Mesendoderm (in vitro differentiated cells): ENCODE measurements at regions not wholly inside any gene's neighbourhood (a gene's known extent, or its start where the extent isn't known, plus 50 kb on each side); places are given as distances from the start of the nearest gene placed in this dataset.

Experiments used
- DNase-seq: peaks from one replicate; pipeline ENCODE4 v3.0.0; 2013
- H2AK5ac ChIP-seq: 2 replicates; pipeline ENCODE4 v1.6.1; 2013; ENCODE audit warnings: low read length, inconsistent platforms
- H2BK120ac ChIP-seq: 2 replicates; pipeline ENCODE4 v1.6.1; 2013; ENCODE audit warnings: low read depth, mild to moderate bottlenecking, low read length, moderate library complexity, mixed read lengths
- H2BK15ac ChIP-seq: replicated peaks from 2 replicates; pipeline ENCODE4 v1.6.1; 2013; ENCODE audit warnings: low read depth, mild to moderate bottlenecking, moderate library complexity
- H2BK5ac ChIP-seq: 2 replicates; pipeline ENCODE4 v1.6.1; 2013; ENCODE audit warnings: low read length, inconsistent platforms
- H3K18ac ChIP-seq: 2 replicates; pipeline ENCODE4 v1.6.1; 2013; ENCODE audit warnings: mild to moderate bottlenecking, low read length, mixed read lengths
- H3K23ac ChIP-seq: one replicate; pipeline ENCODE4 v1.6.1; 2013; ENCODE audit warnings: low read length
- H3K27ac ChIP-seq: 2 replicates; pipeline ENCODE4 v1.5.1; 2013; ENCODE audit warnings: low read depth, mild to moderate bottlenecking, inconsistent platforms, low read length, moderate library complexity
- H3K27me3 ChIP-seq: 2 replicates; pipeline ENCODE4 v1.6.1; 2013; ENCODE audit warnings: low read length, control low read depth, mild to moderate bottlenecking, inconsistent platforms; ENCODE audit not compliant: insufficient read depth, poor library complexity
- H3K36me3 ChIP-seq: 2 replicates; pipeline ENCODE4 v1.6.1; 2013; ENCODE audit warnings: low read length, inconsistent platforms; ENCODE audit not compliant: control insufficient read depth, insufficient read depth
- H3K4ac ChIP-seq: one replicate; pipeline ENCODE4 v1.6.1; 2013; ENCODE audit warnings: low read depth, mild to moderate bottlenecking, low read length, moderate library complexity
- H3K4me1 ChIP-seq: 2 replicates; pipeline ENCODE4 v1.6.1; 2013; ENCODE audit warnings: low read depth, low read length, inconsistent platforms; ENCODE audit not compliant: control insufficient read depth
- H3K4me2 ChIP-seq: 2 replicates; pipeline ENCODE4 v1.6.1; 2013; ENCODE audit warnings: low read length
- H3K4me3 ChIP-seq: 2 replicates; pipeline ENCODE4 v1.5.1; 2013; ENCODE audit warnings: mild to moderate bottlenecking, low read length
- H3K56ac ChIP-seq: one replicate; pipeline ENCODE4 v1.6.1; 2013; ENCODE audit warnings: low read length
- H3K79me1 ChIP-seq: 2 replicates; pipeline ENCODE4 v1.6.1; 2013; ENCODE audit warnings: low read length, inconsistent platforms
- H3K79me2 ChIP-seq: 2 replicates; pipeline ENCODE4 v1.6.1; 2013; ENCODE audit warnings: mild to moderate bottlenecking, low read length; ENCODE audit not compliant: control insufficient read depth, insufficient read depth
- H3K9ac ChIP-seq: 2 replicates; pipeline ENCODE4 v1.6.1; 2013; ENCODE audit warnings: low read length, inconsistent platforms
- H4K5ac ChIP-seq: one replicate; pipeline ENCODE4 v1.6.1; 2013; ENCODE audit warnings: low read length
- H4K8ac ChIP-seq: one replicate; pipeline ENCODE4 v1.6.1; 2013; ENCODE audit warnings: low read depth, mild to moderate bottlenecking, control low read depth, low read length, moderate library complexity
- WGBS: extraction: QIAGEN DNeasy Blood & Tissue Kit; methylation state at CpG from one replicate; pipeline ENCODE4 v1.1.7; 2013; ENCODE audit warnings: low lambda C conversion rate, missing lambda C conversion rate; ENCODE audit not compliant: insufficient coverage; ENCODE audit errors: extremely low coverage; 5-methylcytosine and 5-hydroxymethylcytosine counted together

DNA sequence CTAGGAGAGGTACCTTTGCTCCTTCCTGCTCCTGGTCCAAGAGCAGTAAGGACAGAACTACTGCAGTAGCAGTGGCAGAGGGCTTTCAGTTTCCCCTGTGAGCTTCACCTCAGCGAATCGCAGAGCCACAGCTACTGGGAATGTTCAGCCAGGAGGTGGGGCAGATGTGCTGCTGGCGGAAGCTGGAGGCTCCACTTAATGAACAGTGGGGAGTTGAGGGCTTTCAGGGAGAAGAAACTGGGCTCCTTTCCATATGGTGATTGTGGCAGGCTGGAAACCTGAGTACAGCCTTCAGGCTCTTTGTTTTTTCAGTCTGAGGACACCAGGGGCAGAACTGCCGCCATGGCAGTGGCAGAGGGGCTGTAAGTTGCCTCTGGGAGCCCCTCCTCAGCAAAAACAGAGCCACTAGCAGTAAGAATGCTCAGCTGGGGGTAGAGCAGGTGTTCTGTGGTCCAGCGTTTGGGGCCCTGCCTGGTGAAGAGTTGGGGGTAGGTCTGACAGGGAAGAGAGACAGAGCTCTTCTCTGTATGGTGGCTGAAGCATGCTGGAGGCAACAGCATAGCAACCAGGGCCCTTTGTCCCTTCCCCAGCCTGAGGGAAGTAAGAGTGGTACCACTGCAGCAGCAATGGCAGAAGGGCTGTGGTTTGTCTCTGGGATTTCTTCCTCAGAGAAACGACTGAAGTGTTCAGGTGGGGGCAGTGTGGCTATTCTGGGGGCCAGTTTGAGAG, 106.0 kb upstream of the GRXCR1 start:
- DNase-seq: peak; percentile 60
- no CpG with 5 or more reads among the region's 6 CpGs for WGBS

DNA sequence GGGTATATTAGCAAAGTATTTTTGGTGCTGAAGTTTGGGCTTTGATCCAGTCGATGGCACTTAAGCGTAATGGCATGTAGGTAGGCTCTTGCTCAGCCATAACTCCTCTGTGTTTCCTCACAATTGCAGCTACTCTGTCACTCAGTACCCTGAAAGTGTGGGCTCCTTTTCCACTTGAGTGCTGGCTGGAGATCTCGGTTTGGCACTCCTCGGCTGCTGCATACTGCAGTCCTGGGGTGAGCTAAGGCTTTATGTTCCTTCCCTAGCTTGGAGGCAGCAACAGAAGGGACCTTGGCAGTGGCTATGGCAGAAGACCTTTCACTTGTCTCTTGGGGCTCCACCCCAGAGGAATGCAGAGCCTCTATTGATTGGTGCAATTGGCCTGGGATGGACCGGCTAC, 106.7 kb upstream of the GRXCR1 start:
- H2BK15ac ChIP-seq: no peak overlapping the region
- no peak for DNase-seq
- H3K4ac ChIP-seq: no peak overlapping the region
- no peak overlapping the region for H3K56ac ChIP-seq
- no peaks in the 10 kb centered on the region for H3K4me1 ChIP-seq
- no peak overlapping the region for H3K27ac ChIP-seq
- no peak overlapping the region for H2BK120ac ChIP-seq
- H2BK5ac ChIP-seq: no peak overlapping the region
- no CpG with 5 or more reads among the region's 5 CpGs for WGBS
- H3K23ac ChIP-seq: no peak overlapping the region
- no peak overlapping the region for H3K4me3 ChIP-seq
- H3K36me3 ChIP-seq: no peaks in the 10 kb centered on the region
- no peak overlapping the region for H3K4me2 ChIP-seq
- no peaks in the 10 kb centered on the region for H3K79me1 ChIP-seq
- no peak overlapping the region for H2AK5ac ChIP-seq
- no peak overlapping the region for H3K9ac ChIP-seq
- H3K18ac ChIP-seq: no peak overlapping the region
- no peaks in the 10 kb centered on the region for H3K27me3 ChIP-seq
- no peak overlapping the region for H4K8ac ChIP-seq
- no peak overlapping the region for H4K5ac ChIP-seq
- H3K79me2 ChIP-seq: no peaks in the 10 kb centered on the region

More for the DNA sequence above, 106.0 kb upstream of the GRXCR1 start:
- H2BK15ac ChIP-seq: no peak overlapping the region
- no peak overlapping the region for H4K5ac ChIP-seq
- no peak overlapping the region for H2BK5ac ChIP-seq
- H3K36me3 ChIP-seq: no peaks in the 10 kb centered on the region
- no peaks in the 10 kb centered on the region for H3K79me2 ChIP-seq
- no peaks in the 10 kb centered on the region for H3K27me3 ChIP-seq
- no peaks in the 10 kb centered on the region for H3K79me1 ChIP-seq
- H3K27ac ChIP-seq: no peak overlapping the region
- no peak overlapping the region for H3K9ac ChIP-seq
- peak overlapping the region; percentile 45 for H3K23ac ChIP-seq
- no peak overlapping the region for H3K56ac ChIP-seq
- no peak overlapping the region for H3K18ac ChIP-seq
- no peak overlapping the region for H3K4ac ChIP-seq
- H3K4me1 ChIP-seq: no peaks in the 10 kb centered on the region
- no peak overlapping the region for H3K4me3 ChIP-seq
- H2BK120ac ChIP-seq: no peak overlapping the region
- no peak overlapping the region for H4K8ac ChIP-seq
- H2AK5ac ChIP-seq: no peak overlapping the region
- H3K4me2 ChIP-seq: no peak overlapping the region

DNA sequence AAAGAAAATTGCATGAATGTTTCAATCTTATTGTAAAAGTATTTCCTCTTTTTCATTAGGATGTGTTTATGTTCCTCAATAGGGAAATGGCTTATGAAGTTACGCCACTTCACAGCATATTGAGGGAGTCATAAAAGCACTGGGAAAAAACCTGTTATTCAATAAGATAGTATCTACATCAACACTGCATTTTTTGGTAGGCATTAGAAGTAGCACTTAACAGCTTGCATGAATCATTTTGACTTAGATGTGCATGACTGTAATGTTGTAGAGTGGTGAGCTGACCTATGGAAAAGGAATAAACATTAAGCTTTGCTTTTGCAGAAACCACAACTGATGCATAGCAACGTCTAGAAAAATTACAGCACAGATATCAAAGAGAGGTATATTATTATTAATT, 111.2 kb upstream of the GRXCR1 start:
- H3K4me3 ChIP-seq: no peak overlapping the region
- H3K4me2 ChIP-seq: no peak overlapping the region
- H3K27me3 ChIP-seq: no peaks in the 10 kb centered on the region
- no peaks in the 10 kb centered on the region for H3K79me2 ChIP-seq
- no peak overlapping the region for H3K9ac ChIP-seq
- no peak overlapping the region for H3K4ac ChIP-seq
- no peak overlapping the region for H2AK5ac ChIP-seq
- no peak overlapping the region for H2BK15ac ChIP-seq
- H3K4me1 ChIP-seq: no peaks in the 10 kb centered on the region
- H4K8ac ChIP-seq: no peak overlapping the region
- H3K18ac ChIP-seq: no peak overlapping the region
- no peaks in the 10 kb centered on the region for H3K36me3 ChIP-seq
- no peak overlapping the region for H4K5ac ChIP-seq
- no peak overlapping the region for H3K27ac ChIP-seq
- WGBS: no CpG with 5 or more reads among the region's 2 CpGs
- H2BK120ac ChIP-seq: no peak overlapping the region
- H3K79me1 ChIP-seq: no peaks in the 10 kb centered on the region
- H2BK5ac ChIP-seq: no peak overlapping the region
- no peak overlapping the region for H3K23ac ChIP-seq
- H3K56ac ChIP-seq: no peak overlapping the region
- DNase-seq: no peak

DNA sequence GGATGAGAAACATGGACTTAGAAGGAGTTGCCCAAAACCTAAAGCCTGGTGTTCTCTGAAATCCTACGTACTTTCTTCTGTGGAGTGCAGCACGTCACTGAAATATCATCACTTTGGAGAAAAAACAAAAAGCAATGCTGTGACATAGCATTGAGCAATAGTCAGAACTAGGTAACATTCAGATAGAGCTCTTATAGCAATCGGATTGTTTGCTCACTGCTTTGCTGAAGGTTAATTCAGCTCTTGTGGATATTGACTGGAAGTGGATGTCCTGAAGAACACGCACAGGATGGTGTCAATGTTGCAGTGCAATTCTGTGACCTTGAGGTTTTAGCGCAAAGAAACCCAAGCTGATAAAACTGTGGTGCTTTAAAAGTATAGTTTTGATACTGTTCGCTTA, 114.2 kb upstream of the GRXCR1 start:
- no CpG with 5 or more reads among the region's 6 CpGs for WGBS
- H3K4me3 ChIP-seq: no peak overlapping the region
- H2BK5ac ChIP-seq: no peak overlapping the region
- H3K79me2 ChIP-seq: no peaks in the 10 kb centered on the region
- no peak overlapping the region for H4K8ac ChIP-seq
- H3K56ac ChIP-seq: no peak overlapping the region
- H3K4me1 ChIP-seq: no peaks in the 10 kb centered on the region
- no peak overlapping the region for H3K27ac ChIP-seq
- no peak overlapping the region for H3K4ac ChIP-seq
- H4K5ac ChIP-seq: no peak overlapping the region
- H3K23ac ChIP-seq: no peak overlapping the region
- no peaks in the 10 kb centered on the region for H3K79me1 ChIP-seq
- no peak overlapping the region for H2AK5ac ChIP-seq
- H3K18ac ChIP-seq: no peak overlapping the region
- H2BK120ac ChIP-seq: no peak overlapping the region
- no peaks in the 10 kb centered on the region for H3K27me3 ChIP-seq
- H3K4me2 ChIP-seq: no peak overlapping the region
- no peak overlapping the region for H3K9ac ChIP-seq
- H2BK15ac ChIP-seq: no peak overlapping the region
- DNase-seq: no peak
- H3K36me3 ChIP-seq: no peaks in the 10 kb centered on the region

DNA sequence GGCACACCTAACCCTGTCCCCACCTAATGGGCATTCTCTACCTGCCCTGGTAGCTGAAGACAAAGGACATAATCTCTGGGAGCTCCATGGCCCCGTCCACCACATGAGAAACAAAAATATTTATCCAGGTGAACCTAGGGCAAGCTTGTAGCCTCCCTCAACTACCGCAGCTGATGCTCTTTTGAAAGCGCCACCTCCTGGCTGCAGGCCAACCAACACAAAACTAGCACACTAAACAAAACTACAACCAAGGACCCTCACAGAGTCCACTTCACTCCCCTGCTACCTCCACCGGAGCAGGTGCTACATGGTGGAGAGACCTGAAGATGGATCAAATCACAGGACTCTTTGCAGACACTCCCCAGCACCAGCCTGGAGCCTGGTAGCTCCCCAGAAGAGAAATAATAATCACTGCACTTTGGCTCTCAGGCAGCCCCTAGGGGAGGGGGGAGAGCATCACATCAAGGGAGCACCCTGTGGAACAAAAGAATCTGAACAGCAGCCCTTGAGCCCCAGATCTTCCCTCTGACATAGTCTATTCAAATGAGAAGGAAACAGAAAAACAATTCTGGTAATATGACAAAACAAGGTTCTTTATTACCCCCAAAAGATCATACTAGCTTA, 111.3 kb upstream of the ATP8A1 start:
- no peaks in the 10 kb centered on the region for H3K79me2 ChIP-seq
- no peak overlapping the region for H4K5ac ChIP-seq
- H3K4me2 ChIP-seq: no peak overlapping the region
- H4K8ac ChIP-seq: no peak overlapping the region
- no CpG with 5 or more reads among the region's 4 CpGs for WGBS
- H3K56ac ChIP-seq: no peak overlapping the region
- H3K36me3 ChIP-seq: no peaks in the 10 kb centered on the region
- no peak overlapping the region for H3K4me3 ChIP-seq
- no peaks in the 10 kb centered on the region for H3K27me3 ChIP-seq
- no peak overlapping the region for H2BK5ac ChIP-seq
- no peaks in the 10 kb centered on the region for H3K79me1 ChIP-seq
- no peak overlapping the region for H2AK5ac ChIP-seq
- H2BK120ac ChIP-seq: no peak overlapping the region
- no peak overlapping the region for H3K23ac ChIP-seq
- no peak overlapping the region for H3K18ac ChIP-seq
- no peak overlapping the region for H3K9ac ChIP-seq
- H3K27ac ChIP-seq: no peak overlapping the region
- H3K4ac ChIP-seq: no peak overlapping the region
- DNase-seq: peak; percentile 58
- H3K4me1 ChIP-seq: no peaks in the 10 kb centered on the region
- no peak overlapping the region for H2BK15ac ChIP-seq
